HG03139 (cell line): ENCODE measurements at regions not wholly inside any gene's neighbourhood (a gene's known extent, or its start where the extent isn't known, plus 50 kb on each side); places are given as distances from the start of the nearest gene placed in this dataset.
A peak's percentile ranks its signal among the peaks of the same experiment; 100 is the strongest.
"Not testable (repeated sequence)": the region's sequence is repeated elsewhere in the genome, so short reads cannot be mapped to it uniquely, and the experiment has no call there.

Experiments
- ATAC-seq: cut with Tn5 transposase; IDR thresholded peaks from one replicate; pipeline ENCODE4 v1.9.1; 2021; ENCODE audit not compliant: unreplicated experiment

DNA sequence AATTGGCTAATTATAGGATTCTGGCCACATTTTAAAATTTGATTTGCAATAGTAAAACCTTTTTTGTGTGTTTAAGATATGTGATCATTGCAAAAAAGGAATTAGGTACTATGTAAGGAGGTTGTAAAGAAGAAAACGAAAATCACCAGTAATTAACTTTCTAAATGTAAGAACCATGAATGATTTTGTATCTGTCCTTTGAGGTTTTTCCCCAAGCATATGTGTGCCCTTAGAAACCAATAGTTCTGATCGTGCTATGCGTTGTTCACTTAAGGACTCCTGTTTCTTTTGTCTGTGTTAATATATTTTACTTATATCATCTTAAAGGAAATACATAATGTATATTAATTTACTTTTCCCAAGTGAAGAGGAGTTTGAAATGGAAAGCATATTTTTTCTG, 410.2 kb downstream of the PSAT1 start:
- peak; percentile 35 for ATAC-seq

- peak; percentile 87 for ATAC-seq
These were observed 410.6 kb downstream of the PSAT1 start for GRCh38 chr9:78707481-78707991.

DNA sequence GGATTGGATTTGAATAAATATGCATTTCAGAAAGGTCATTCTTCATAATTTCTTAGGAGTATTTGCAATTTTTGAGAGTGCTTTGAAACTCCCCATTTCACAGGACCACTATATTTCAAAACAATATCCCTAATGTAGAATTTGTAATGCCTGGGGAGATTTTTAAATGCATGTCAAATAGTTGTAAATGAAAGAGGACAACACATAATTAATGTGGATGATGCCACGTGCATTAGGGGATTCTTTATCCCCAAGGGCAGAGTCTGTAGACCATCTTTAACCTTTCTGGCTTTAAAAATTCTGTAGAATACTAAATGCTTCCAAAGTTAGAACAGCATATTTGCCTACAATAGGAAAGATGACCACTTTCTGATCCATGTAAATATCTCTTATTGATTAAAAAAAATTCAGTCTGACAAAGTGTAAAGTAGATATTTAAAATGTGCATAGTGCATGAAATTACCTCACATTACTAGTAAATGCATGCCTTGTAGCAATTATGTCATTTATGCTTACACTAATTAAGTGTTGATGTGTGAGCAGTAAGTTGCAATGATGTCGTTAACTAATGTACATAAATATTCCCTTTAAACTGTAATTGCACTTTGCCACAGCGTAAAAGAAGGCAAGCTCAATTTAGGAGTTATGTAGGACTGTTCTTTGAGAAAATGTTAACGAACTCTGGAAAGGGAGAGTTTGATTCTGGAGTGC, 416.1 kb downstream of the PSAT1 start:
- ATAC-seq, result no peak

GRCh38 chr9:78713614-78714405, 416.9 kb downstream of the PSAT1 start:
- no peak for ATAC-seq

- no peak for ATAC-seq
These were observed 417.7 kb downstream of the PSAT1 start for GRCh38 chr9:78714576-78714975.

GRCh38 chr9:78719029-78719428, 422.1 kb downstream of the PSAT1 start:
- not testable (repeated sequence) for ATAC-seq

GRCh38 chr9:78724896-78725295, 428.0 kb downstream of the PSAT1 start:
- no peak for ATAC-seq

DNA sequence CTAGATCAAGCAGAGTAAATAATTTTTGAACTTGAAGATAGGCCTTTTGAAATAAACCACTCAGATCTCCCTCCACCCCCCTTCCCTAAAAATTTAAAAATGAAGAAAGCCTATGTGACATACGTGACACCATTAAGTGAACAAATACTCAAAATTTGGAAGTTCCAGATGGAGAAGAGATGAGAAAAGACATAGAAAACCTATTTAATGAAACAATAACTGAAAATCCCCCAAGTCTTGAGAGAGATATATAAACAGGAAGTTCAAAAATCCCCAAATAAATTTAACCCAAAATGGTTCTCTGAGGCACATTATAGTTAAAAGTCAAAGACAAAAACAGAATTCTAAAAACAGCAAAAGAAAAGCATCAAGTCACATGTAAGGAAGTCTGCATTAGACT, 428.6 kb downstream of the PSAT1 start:
- no peak for ATAC-seq

DNA sequence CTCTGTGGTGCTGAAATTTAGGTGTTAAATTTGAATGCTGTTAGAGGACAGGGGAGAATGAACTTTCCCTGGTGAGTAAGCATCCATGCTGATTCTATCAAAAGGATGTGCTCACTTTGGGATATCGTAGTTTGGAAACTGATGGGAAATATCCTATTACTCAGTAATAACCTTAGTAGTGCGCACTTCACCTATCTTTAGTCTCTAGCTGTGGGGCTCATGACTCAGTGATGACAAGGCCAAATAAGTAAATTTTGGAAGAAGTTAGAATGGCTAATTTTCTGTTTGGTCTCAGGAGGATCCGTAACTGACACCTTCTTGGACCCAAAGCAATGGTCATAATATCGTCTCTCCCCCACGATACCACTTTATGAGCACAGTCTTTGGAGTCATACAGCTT, 448.4 kb downstream of the PSAT1 start:
- ATAC-seq, result no peak

DNA sequence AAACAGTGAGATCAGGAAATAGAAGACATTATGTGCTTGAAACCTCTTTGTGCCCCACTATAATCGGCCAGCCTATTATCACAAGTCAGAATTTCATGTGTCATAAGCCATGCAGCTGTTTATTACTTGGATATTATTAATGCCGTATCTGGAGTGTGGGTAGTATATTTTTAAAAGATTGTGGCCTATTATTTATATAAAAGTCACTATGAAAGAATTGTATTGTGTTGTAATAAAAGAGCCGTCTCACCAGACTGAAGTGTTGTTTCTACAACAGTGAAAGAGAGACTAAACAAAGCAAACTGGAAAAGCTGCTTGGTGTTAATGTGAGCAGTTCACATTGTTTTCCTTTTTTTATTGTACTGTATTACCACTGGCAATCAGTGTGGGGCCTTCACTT, 449.1 kb downstream of the PSAT1 start:
- ATAC-seq, result no peak

DNA sequence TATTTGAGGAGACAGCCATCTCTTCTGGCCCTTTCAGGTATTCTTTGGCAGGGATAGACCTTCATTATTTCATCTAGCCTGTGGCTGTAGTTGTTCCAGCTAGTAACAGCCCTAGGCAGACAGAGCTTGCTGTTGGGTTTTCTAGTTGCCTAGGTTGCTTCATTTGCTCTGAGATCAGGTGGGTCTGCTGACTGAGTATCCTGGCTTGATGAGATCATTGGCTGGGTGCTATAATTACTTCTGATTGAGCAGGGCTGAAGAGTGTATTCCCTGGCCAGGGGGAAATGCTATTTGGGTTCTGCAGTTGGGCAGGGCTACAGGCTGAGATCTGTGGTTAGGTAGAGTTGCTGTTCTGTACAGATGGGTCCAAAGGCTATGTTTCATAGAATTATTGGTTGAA, 456.1 kb downstream of the PSAT1 start:
- no peak for ATAC-seq

DNA sequence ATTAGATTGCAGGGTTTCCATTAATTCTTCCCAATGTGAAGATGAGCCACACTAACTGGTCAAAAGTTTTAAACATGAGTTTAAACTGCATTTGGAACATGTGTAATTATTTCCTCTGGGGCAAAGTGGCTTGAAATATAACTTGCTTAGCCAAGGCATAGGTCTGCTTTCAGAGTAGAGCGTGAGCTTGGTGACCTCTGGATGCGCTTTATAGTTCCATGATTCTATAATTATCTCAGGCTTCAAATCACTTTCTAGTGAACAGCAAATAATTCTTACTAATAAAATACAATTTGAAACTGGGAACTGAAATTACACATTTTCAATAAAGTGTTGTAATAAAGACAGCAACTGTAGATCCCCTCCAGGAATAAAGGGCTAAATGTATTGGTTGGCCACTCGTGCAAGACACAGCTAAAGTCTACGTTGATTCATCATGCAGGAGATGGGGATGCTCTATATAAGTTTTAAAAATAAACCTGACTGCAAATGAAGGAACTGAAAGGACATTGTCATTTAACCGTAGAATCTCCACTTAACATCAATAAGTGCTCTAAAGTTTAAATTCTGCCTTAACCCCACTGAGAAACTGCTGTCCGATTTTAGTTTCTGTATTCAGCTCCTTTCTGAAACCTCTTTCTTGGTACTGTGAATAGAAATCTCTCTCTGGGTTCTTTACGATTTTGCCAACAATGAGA, 460.0 kb downstream of the PSAT1 start:
- ATAC-seq, result no peak

GRCh38 chr9:78763424-78763823, 466.5 kb downstream of the PSAT1 start:
- no peak for ATAC-seq

- no peak for ATAC-seq
These were observed 468.9 kb downstream of the PSAT1 start for GRCh38 chr9:78765861-78766260.

DNA sequence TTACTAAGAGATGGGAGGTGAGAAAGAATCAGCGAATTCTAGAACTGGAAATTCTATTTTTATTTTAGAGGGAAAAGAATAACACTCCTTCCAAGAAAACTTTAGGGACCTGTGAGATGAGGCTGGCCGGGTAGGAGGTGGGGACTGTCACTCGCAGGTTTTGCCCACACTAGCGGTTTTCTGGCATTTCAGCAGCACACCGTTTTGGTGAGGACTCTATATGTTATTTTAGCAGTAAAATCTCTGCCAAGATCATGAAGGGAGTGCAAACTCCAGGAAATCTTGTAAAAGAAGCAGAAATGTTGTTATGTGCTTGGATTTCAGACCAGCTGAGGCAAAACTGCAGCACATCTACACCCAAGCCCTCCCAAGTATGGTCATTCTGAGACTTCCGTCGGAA, 470.6 kb downstream of the PSAT1 start:
- no peak for ATAC-seq

- no peak for ATAC-seq
These were observed 472.8 kb downstream of the PSAT1 start for GRCh38 chr9:78769690-78770089.

- ATAC-seq, result no peak
These were observed 478.3 kb downstream of the PSAT1 start for GRCh38 chr9:78775211-78775610.

DNA sequence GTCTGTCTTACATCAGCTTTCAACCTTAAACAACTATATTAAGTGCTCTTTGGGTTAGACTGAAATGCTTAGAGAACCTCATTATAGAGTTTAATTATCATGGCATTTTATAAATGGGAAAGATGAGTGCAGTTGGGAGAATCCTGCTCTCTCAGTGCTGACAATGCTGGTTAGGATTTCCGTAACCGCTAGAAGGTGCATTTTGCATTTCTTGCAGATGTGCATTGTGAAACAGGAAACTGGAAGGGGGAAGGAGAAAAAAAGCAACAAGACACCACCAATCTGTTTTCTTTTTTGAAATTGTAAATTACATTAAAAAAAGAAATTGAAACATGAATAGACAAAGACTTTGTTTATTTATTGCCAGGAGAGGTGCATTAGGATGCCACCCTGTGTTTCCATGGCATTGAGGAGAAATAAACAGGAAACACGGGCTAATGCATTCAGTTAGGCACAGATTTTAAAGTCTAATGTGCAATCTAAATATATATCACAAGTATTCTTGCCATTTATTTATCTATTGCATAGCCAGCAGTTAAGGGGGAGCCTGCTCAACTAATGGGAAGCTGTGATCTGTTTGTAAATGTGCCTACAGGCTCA, 478.9 kb downstream of the PSAT1 start:
- ATAC-seq, result no peak

GRCh38 chr9:78777747-78778146, 480.8 kb downstream of the PSAT1 start:
- no peak for ATAC-seq

DNA sequence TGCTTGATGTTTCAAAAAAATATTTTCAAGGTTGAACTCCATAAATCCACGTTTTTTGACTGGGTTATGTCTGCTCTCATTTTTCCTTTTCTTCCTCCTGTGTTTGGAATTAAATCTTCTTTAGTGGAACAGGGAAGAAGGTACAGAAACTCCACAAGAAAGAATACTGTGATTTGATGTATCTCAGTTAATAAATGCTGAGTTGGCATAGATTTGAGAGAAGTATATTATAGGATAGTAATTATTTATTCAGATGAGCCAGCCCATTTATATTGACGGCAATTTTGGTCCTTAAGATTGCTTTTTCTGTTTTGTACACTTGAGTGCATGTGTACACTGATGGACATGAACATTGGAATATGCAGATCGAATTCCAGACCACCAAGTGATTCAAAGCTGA, 481.4 kb downstream of the PSAT1 start:
- ATAC-seq, result no peak

DNA sequence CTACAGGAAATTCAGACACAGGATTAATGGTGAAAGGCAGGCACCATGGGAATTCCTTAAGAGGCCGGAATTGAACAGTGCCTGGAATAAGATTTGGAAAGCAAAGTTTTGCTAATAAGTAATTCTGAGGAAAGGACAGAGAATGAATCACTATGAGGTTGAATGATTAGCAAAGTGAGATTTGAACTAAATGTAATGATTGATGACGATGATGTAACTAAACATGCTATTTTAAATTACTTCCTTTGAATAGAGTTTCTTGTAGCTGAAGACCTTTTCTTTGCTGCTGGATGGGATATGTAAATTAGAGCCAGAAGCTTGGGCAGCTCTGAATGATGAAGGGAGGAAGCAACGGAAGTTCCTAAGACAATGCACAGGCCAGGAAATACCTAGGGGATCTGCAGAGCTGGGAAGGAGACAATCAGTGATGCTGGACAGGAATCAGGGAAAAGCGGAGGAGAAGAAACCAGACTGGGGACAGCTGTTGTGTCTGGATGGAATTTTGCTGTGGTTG, 482.0 kb downstream of the PSAT1 start:
- no peak for ATAC-seq
